ENCODE measurements at regions not wholly inside any gene's neighbourhood (a gene's known extent, or its start where the extent isn't known, plus 50 kb on each side); places are given as distances from the start of the nearest gene placed in this dataset.

DNA sequence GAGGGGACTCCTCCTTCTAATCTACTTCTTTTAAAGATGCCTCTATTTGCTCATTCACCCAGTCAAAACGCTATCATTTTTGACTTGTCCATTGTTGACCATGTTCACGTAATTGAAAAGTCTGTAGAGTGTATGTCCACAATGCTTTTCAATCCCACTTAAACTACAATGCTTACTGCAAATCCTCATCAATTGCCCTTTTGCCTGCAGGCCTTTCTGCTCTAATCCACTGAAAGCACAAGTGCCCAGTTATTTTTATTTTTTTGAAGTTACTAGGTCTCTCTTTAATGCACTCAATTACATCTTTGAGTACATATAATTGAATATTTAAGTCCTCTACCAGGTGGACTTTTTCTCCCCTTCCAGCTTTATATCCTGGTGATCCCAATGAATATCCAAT is 437.4 kb downstream of the PDGFC start:
- TF ChIP-seq, protein P1, sequence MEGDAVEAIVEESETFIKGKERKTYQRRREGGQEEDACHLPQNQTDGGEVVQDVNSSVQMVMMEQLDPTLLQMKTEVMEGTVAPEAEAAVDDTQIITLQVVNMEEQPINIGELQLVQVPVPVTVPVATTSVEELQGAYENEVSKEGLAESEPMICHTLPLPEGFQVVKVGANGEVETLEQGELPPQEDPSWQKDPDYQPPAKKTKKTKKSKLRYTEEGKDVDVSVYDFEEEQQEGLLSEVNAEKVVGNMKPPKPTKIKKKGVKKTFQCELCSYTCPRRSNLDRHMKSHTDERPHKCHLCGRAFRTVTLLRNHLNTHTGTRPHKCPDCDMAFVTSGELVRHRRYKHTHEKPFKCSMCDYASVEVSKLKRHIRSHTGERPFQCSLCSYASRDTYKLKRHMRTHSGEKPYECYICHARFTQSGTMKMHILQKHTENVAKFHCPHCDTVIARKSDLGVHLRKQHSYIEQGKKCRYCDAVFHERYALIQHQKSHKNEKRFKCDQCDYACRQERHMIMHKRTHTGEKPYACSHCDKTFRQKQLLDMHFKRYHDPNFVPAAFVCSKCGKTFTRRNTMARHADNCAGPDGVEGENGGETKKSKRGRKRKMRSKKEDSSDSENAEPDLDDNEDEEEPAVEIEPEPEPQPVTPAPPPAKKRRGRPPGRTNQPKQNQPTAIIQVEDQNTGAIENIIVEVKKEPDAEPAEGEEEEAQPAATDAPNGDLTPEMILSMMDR (IDR thresholded peaks at IDR 0.05; ENCODE audit: extremely low read depth in 1 of 2, insufficient read depth in 1 of 2, low read depth in 1 of 2, low read length in 2 of 2) = no peak
- TF ChIP-seq EZH2 (IDR thresholded peaks at IDR 0.05; ENCODE audit: borderline replicate concordance, low read depth, low read length, severe bottlenecking) (no peak), FOS (IDR thresholded peaks at IDR 0.05; ENCODE audit: borderline replicate concordance, insufficient read depth, low read length) (no peak), GATA2 (IDR thresholded peaks at IDR 0.05; ENCODE audit: insufficient read depth, insufficient read length, low read depth, low read length) (no peak), POLR2A (IDR thresholded peaks at IDR 0.05; ENCODE audit: low read depth, low read length) (no peak), POLR2AphosphoS5 (IDR thresholded peaks at IDR 0.05; ENCODE audit: insufficient read depth, low read depth, low read length) (no peak), MYC (IDR thresholded peaks at IDR 0.05; ENCODE audit: low read depth, low read length) (no peak)
- TF ChIP-seq, protein P2, sequence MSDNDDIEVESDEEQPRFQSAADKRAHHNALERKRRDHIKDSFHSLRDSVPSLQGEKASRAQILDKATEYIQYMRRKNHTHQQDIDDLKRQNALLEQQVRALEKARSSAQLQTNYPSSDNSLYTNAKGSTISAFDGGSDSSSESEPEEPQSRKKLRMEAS (IDR thresholded peaks at IDR 0.05; ENCODE audit: insufficient read depth, insufficient read length) = no peak

Measured in endothelial cell of umbilical vein (primary cell).